H1 (cell line): ENCODE measurements at regions not wholly inside any gene's neighbourhood (a gene's known extent, or its start where the extent isn't known, plus 50 kb on each side); places are given as distances from the start of the nearest gene placed in this dataset.

Experiments used
- TAF7 ChIP-seq: optimal IDR thresholded peaks from 2 replicates; pipeline ENCODE3; 2011; ENCODE audit warnings: low read depth, mild to moderate bottlenecking, inconsistent platforms, low read length, moderate library complexity, borderline replicate concordance

- no peak for TF ChIP-seq TAF7
Observed at GRCh38 chr4:126898815-126899214, 733.9 kb upstream of the INTU start (continued).
